ENCODE measurements at regions not wholly inside any gene's neighbourhood (a gene's known extent, or its start where the extent isn't known, plus 50 kb on each side); places are given as distances from the start of the nearest gene placed in this dataset.
"Not testable (repeated sequence)": the region's sequence is repeated elsewhere in the genome, so short reads cannot be mapped to it uniquely, and the experiment has no call there.

DNA sequence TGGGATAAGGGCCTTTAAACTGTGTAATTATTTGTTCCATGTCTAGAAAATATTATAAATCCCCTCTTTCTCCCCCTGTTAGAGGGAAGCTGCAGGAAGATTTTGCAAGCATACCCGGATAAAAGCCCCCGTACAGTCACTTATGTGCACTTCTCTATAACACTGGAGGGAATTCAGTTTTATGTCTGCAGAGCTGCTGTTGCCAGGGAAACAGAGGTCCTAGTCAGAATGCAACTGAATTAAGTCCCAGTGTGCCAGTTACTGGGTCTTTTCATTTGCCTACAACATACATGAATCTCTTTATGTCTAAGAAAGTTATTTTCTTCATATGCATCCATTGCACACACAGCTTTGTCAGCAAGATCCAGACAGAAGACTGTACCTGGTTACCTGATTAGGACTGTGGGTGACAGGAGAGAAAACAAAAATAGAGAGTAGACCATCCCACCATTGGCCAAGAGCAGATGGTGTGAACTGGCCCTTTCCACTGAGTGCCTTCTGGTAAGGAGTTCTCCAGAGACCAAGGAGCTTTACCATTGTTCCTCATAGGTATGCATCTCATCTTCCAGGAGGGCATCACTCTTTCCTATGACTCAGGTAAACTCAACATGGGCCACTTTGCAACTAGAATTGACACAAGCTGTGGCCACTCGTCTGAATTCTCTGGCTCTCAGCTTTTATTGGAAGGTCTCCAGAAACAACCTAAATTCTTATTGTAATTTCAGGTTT, 180.8 kb upstream of the PHACTR1 start:
- H3K4me3 ChIP-seq (replicated peaks; ENCODE audit: low read depth, low read length) = no peak overlapping the region
- TF ChIP-seq CTCF (IDR thresholded peaks at IDR 0.05; ENCODE audit: low read length, missing control alignments) = no peak
- DNase-seq (ENCODE audit: low read depth) = no peak

GRCh38 chr6:12536416-12536815, 180.2 kb upstream of the PHACTR1 start:
- DNase-seq (ENCODE audit: low read depth) = no peak

DNA sequence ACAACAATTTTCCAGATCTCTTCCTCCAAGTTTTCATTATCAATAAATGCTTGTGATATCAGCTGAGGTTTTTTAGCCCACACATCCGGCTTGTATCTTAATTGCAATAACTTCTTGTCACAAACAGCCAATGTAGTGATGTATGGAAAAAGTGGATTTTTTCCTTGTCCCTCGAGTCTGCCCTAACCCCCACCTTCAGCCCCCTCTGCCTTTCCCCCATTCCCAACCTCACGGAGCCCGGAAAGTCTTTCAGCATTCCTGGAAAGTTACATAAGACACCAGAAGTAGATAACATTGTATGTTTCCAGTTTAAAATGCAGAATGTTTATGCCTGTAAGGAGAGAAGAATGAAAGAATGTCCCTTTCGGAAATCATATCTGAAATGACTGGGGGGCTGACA, 179.2 kb upstream of the PHACTR1 start:
- no peak for TF ChIP-seq CTCF (IDR thresholded peaks at IDR 0.05; ENCODE audit: low read length, missing control alignments)
- peak overlapping the region; percentile 8 for H3K4me3 ChIP-seq (replicated peaks; ENCODE audit: low read depth, low read length)
- DNase-seq (ENCODE audit: low read depth) = peak; percentile 89

More at GRCh38 chr6:12536416-12536815, 180.2 kb upstream of the PHACTR1 start:
- no peak overlapping the region for H3K4me3 ChIP-seq (replicated peaks; ENCODE audit: low read depth, low read length)
- TF ChIP-seq CTCF (IDR thresholded peaks at IDR 0.05; ENCODE audit: low read length, missing control alignments) = no peak

DNA sequence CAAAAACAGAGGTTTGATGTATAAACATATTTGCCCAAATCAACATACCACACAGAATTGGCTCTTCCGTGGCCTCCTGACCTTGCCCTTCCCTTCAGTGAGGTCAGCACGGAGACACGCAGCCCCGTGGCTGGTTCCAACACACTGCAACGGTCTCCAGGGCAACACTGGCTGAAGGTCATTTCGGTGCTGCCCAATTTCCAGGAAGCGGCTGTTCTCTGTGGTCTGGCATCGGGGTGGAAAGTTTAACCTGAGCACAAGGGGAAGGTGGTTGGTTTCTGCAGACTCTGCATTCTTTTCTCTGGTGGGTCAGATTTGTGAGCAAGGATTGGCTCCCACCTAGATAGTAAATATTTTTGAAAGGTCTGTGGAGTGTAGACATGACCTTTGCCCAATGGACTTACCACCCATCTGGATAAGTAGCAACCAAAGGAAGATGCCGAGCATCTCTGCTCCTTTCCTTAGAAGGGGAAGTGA, 177.6 kb upstream of the PHACTR1 start:
- TF ChIP-seq CTCF (IDR thresholded peaks at IDR 0.05; ENCODE audit: low read length, missing control alignments) = no peak
- H3K4me3 ChIP-seq (replicated peaks; ENCODE audit: low read depth, low read length) = no peak overlapping the region
- DNase-seq (ENCODE audit: low read depth) = peak; percentile 62

GRCh38 chr6:12542319-12543115, 174.1 kb upstream of the PHACTR1 start:
- DNase-seq (ENCODE audit: low read depth); H3K4me3 ChIP-seq (replicated peaks; ENCODE audit: low read depth, low read length): not testable (repeated sequence)

GRCh38 chr6:12543953-12544352, 172.6 kb upstream of the PHACTR1 start:
- no peak for DNase-seq (ENCODE audit: low read depth)
- H3K4me3 ChIP-seq (replicated peaks; ENCODE audit: low read depth, low read length) = no peak overlapping the region
- no peak for TF ChIP-seq CTCF (IDR thresholded peaks at IDR 0.05; ENCODE audit: low read length, missing control alignments)

- no peak overlapping the region for H3K4me3 ChIP-seq (replicated peaks; ENCODE audit: low read depth, low read length)
- no peak for DNase-seq (ENCODE audit: low read depth)
- no peak for TF ChIP-seq CTCF (IDR thresholded peaks at IDR 0.05; ENCODE audit: low read length, missing control alignments)
Measured at GRCh38 chr6:12544821-12545565, 171.6 kb upstream of the PHACTR1 start.

Data from fibroblast of pulmonary artery (primary cell).